Urinary bladder (tissue), 3 donors: ENCODE measurements at regions not wholly inside any gene's neighbourhood (a gene's known extent, or its start where the extent isn't known, plus 50 kb on each side); places are given as distances from the start of the nearest gene placed in this dataset.
"Not testable (repeated sequence)": the region's sequence is repeated elsewhere in the genome, so short reads cannot be mapped to it uniquely, and the experiment has no call there.

ENCODE experiments used
- DNase-seq: peaks from one replicate; pipeline ENCODE4 v3.0.0-alpha.2; 2015; ENCODE audit errors: extremely low spot score
- H3K27ac ChIP-seq: one replicate; pipeline ENCODE4 v1.5.1; 2013; ENCODE audit warnings: low read depth, mild to moderate bottlenecking, moderate library complexity
- H3K36me3 ChIP-seq: one replicate; pipeline ENCODE4 v1.6.1; 2013; ENCODE audit warnings: mild to moderate bottlenecking, moderate library complexity; ENCODE audit not compliant: insufficient read depth
- H3K4me1 ChIP-seq: one replicate; pipeline ENCODE4 v1.6.1; 2013; ENCODE audit warnings: mild to moderate bottlenecking, moderate library complexity; ENCODE audit not compliant: insufficient read depth
- H3K4me3 ChIP-seq: one replicate; pipeline ENCODE4 v1.5.1; 2013; ENCODE audit warnings: low read depth, low read length
- WGBS: extraction: QIAGEN DNeasy Blood & Tissue Kit; methylation state at CpG from one replicate; pipeline ENCODE4 v1.1.7; 2013; 5-methylcytosine and 5-hydroxymethylcytosine counted together
- donor health status: healthy with polysubstance abuse.
- donor health status: healthy.

- WGBS = 94% methylated on average over 2 of the region's 2 CpGs
- H3K4me3 ChIP-seq = no peak overlapping the region
- H3K36me3 ChIP-seq = no peaks in the 10 kb centered on the region
- no peak overlapping the region for H3K27ac ChIP-seq
- no peaks in the 10 kb centered on the region for H3K4me1 ChIP-seq
- no peak for DNase-seq
Measured at GRCh38 chr16:62353355-62353754, 317.1 kb upstream of the CDH8 start.

GRCh38 chr16:62342216-62342615 lies 306.0 kb upstream of the CDH8 start:
- H3K27ac ChIP-seq = no peak overlapping the region
- no peak for DNase-seq
- 81% methylated on average over 2 of the region's 2 CpGs for WGBS

DNA sequence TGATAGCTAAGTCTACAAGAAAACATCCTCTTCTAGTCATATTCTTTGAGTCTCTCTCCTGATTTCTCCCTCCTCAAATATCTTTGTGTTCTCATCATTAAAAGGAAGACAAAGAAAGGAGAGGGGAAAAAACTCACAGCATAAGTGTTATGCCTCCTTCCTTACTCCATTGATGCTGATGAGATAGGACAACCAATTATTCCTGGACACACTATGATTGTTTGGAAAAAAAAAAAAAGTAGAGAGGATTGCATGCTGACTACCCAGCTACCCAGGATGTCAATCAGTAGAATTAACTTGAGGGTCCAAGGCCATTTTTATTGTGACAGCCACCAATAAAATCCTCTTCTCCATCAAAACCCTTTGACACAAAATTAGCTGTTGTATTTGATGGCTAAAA lies 299.1 kb upstream of the CDH8 start:
- H3K36me3 ChIP-seq = no peaks in the 10 kb centered on the region

More at GRCh38 chr16:62342216-62342615, 306.0 kb upstream of the CDH8 start:
- no peaks in the 10 kb centered on the region for H3K36me3 ChIP-seq
- no peaks in the 10 kb centered on the region for H3K4me1 ChIP-seq
- H3K4me3 ChIP-seq = no peak overlapping the region

DNA sequence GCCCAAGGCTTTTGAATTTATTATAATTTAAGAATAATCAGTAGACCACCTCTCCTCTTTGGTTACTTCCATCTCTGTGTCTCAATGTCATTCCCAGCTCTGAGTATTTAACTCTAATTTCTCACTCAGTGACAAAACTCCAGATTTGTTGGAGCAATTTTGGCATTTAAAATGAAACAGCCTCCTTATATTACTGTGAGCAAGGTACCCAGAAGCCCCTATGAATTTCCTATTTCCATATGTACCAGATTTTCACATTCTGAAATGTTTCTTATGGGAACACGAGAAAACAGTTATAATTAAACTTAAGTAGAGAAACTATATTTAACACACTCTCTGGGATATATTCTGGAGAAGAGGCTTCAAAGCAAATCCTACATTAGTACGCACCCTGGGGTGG lies 285.4 kb upstream of the CDH8 start:
- no peak for DNase-seq
- no peaks in the 10 kb centered on the region for H3K4me1 ChIP-seq

More for the DNA sequence above, 299.1 kb upstream of the CDH8 start:
- no peak for DNase-seq
- H3K4me3 ChIP-seq = no peak overlapping the region
- H3K27ac ChIP-seq = no peak overlapping the region
- H3K4me1 ChIP-seq = no peaks in the 10 kb centered on the region

GRCh38 chr16:62298600-62298999 lies 262.4 kb upstream of the CDH8 start:
- 55% methylated on average over 11 of the region's 11 CpGs for WGBS
- no peaks in the 10 kb centered on the region for H3K4me1 ChIP-seq
- peak; percentile 2 for DNase-seq
- H3K27ac ChIP-seq = no peak overlapping the region
- H3K4me3 ChIP-seq = no peak overlapping the region
- no peaks in the 10 kb centered on the region for H3K36me3 ChIP-seq

More for the DNA sequence above, 285.4 kb upstream of the CDH8 start:
- Histone ChIP-seq H3K27ac (no peak overlapping the region), H3K36me3 (no peaks in the 10 kb centered on the region), H3K4me3 (no peak overlapping the region)
- 85% methylated on average over 2 of the region's 2 CpGs for WGBS

DNA sequence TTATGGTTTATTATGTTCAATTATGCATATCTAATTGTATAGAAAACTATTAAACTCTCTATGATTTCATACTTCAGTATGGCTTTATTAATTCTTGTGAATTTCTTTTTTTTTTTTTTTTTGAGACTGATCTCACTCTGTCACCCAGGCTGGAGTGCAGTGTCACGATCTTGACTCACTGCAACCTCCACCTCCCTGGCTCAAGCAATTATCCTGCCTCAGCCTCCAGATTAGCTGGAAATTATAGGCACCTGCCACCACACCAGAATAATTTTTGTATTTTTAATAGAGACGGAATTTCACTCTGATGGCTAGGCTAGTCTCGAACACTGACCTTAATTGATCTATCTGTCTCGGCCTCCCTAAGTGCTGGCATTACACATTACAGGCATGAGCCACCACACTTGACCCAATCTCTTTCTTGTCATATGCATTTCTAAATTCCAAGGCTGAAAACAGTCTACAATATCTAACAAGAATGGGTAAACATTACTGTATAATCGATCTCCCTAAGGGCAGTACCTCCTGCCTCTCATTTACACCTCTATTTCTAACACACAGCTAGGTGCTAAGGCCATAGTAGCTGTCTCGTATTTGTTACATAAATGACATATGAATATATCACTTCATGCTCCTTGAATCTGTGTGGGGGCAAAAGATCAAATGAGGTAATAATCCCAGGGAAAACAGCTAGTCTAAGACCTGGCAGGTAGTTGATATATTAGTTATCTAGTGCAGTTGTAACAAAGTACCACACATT lies 258.2 kb upstream of the CDH8 start:
- Histone ChIP-seq H3K4me3 (no peak overlapping the region), H3K4me1 (no peaks in the 10 kb centered on the region), H3K36me3 (no peaks in the 10 kb centered on the region), H3K27ac (no peak overlapping the region)
- DNase-seq = no peak
- WGBS = 82% methylated on average over 6 of the region's 6 CpGs

DNA sequence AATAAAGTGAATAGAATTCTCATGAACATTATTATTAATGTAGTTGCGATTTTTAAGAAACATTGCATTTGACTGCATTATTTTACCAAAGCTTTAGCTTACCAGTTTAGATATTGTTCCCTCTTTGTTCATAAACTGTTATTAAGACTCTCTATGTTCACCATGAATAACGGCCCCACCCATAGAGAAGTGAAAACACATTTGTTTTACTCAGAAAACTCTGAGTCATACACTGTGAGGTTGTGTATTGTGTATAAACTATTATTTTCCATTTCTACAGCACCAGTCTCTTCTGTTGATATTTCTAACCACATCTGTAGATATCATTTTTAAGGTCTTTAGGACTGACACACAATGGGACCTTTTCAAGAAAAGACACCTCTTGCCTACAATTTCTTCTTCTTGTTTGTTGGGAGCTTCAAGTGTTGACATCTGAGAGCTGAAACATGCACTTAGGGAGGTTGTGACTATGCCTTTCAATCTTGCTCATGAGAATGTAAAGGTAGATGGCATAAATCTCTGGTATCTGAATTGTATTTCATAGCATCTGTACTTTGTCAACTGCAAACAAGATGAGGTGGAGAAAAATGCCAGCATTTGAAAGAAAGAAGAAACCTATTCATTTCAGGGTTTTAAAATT lies 252.9 kb upstream of the CDH8 start:
- no peak for DNase-seq
- 44% methylated on average over 2 of the region's 2 CpGs for WGBS
- Histone ChIP-seq H3K4me3 (no peak overlapping the region), H3K4me1 (no peaks in the 10 kb centered on the region), H3K27ac (no peak overlapping the region), H3K36me3 (no peaks in the 10 kb centered on the region)

- Histone ChIP-seq H3K36me3 (no peaks in the 10 kb centered on the region), H3K4me3 (no peak overlapping the region), H3K4me1 (no peaks in the 10 kb centered on the region), H3K27ac (no peak overlapping the region)
- WGBS = 62% methylated on average over 3 of the region's 3 CpGs
- DNase-seq = no peak
Measured at GRCh38 chr16:62280506-62280905, 244.3 kb upstream of the CDH8 start.

DNA sequence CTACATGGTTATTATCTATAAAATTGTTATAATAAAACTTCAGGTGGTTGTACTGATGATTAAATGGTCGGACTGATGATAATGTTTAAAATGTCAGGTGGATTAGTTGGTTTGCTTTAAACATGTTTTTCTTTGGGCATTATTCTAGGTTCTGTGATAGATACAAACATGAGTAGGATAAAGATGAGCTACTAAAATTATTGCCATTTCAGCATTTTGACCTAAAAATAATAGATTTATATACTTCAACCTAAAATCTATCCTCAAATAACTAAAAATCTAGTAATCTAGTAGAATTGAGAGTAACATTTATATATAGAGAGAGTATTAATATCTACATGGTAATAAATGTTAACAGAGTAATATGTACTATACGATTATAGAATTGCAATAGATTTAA lies 241.7 kb upstream of the CDH8 start:
- H3K27ac ChIP-seq = no peak overlapping the region
- H3K4me3 ChIP-seq = no peak overlapping the region
- H3K4me1 ChIP-seq = no peaks in the 10 kb centered on the region
- DNase-seq = no peak
- WGBS = 76% methylated on average over 2 of the region's 2 CpGs
- no peaks in the 10 kb centered on the region for H3K36me3 ChIP-seq

- Histone ChIP-seq H3K4me1 (no peaks in the 10 kb centered on the region), H3K36me3 (no peaks in the 10 kb centered on the region), H3K27ac (no peak overlapping the region), H3K4me3 (no peak overlapping the region)
- 77% methylated on average over 7 of the region's 7 CpGs for WGBS
- DNase-seq = no peak
Measured at GRCh38 chr16:62276637-62277036, 240.4 kb upstream of the CDH8 start.

- Histone ChIP-seq H3K4me3 (no peak overlapping the region), H3K4me1 (no peaks in the 10 kb centered on the region), H3K36me3 (no peaks in the 10 kb centered on the region), H3K27ac (no peak overlapping the region)
- WGBS = 24% methylated on average over 1 of the region's 1 CpG
- no peak for DNase-seq
Measured at GRCh38 chr16:62272035-62272434, 235.8 kb upstream of the CDH8 start.

- Histone ChIP-seq H3K27ac (no peak overlapping the region), H3K4me3 (no peak overlapping the region), H3K36me3 (no peaks in the 10 kb centered on the region), H3K4me1 (no peaks in the 10 kb centered on the region)
- 78% methylated on average over 3 of the region's 3 CpGs for WGBS
- DNase-seq = no peak
Measured at GRCh38 chr16:62261760-62262159, 225.5 kb upstream of the CDH8 start.

DNA sequence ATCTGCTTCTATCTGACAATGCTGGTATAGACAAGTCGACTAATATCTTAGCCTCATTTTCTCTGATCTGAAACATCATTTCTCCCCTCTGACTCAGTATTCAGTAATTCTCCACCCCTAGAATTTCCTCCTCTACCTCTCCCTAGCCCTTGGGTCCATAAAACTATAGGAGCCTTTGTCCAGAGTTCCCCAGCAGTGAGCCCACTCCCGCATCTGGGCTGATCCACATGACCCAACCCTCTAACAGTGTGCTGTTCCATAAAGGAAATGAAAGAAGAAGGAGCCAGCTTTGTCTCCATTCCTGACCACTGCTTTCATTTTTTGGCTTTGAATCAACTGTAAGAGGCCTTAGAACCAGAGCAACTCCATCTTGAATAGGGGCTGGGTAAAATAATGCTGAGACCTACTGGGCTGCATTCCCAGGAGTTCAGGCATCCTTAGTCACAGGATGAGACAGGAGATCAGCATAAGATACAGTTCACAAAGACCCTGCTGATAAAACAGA lies 222.7 kb upstream of the CDH8 start:
- H3K36me3 ChIP-seq, H3K27ac ChIP-seq, DNase-seq, H3K4me3 ChIP-seq, H3K4me1 ChIP-seq: not testable (repeated sequence)
- WGBS = 80% methylated on average over 2 of the region's 2 CpGs

- WGBS = 31% methylated on average over 2 of the region's 2 CpGs
Measured at GRCh38 chr16:62256406-62256805, 220.2 kb upstream of the CDH8 start.

More at GRCh38 chr16:62256406-62256805, 220.2 kb upstream of the CDH8 start:
- Histone ChIP-seq H3K4me1 (no peaks in the 10 kb centered on the region), H3K36me3 (no peaks in the 10 kb centered on the region), H3K27ac (no peak overlapping the region), H3K4me3 (no peak overlapping the region)
- no peak for DNase-seq
